ENCODE measurements at regions not wholly inside any gene's neighbourhood (a gene's known extent, or its start where the extent isn't known, plus 50 kb on each side); places are given as distances from the start of the nearest gene placed in this dataset.

- Histone ChIP-seq H3K4me1 (ENCODE audit: insufficient read depth) (no peaks in the 10 kb centered on the region), H3K36me3 (ENCODE audit: insufficient read depth) (no peaks in the 10 kb centered on the region), H3K4me3 (no peak overlapping the region), H3K27ac (ENCODE audit: low read depth) (no peak overlapping the region), H3K9me2 (ENCODE audit: insufficient read depth) (no peaks in the 10 kb centered on the region), H2AFZ (no peak overlapping the region), H3F3A (replicated peaks; ENCODE audit: low read depth) (no peaks in the 10 kb centered on the region), H3K27me3 (ENCODE audit: insufficient read depth) (0 out of 2 replicates have a peak, but pooled peaks cover 2% of the 10 kb centered on the region), H4K20me1 (replicated peaks; ENCODE audit: insufficient read depth) (no peaks in the 10 kb centered on the region), H3K4me2 (no peak overlapping the region), H3K79me2 (replicated peaks; ENCODE audit: insufficient read depth) (no peaks in the 10 kb centered on the region)
- H3K36me3 Mint-ChIP-seq (ENCODE audit: low read depth), result peaks cover 19% of the 10 kb centered on the region
- no peak for TF ChIP-seq EZH2phosphoT487 (IDR thresholded peaks at IDR 0.05; ENCODE audit: unreplicated experiment)
- no peak for TF ChIP-seq EZH2 (IDR thresholded peaks at IDR 0.05; ENCODE audit: low read depth, unreplicated experiment)
- TF ChIP-seq ZNF331 (CRISPR knock-in tag; IDR thresholded peaks at IDR 0.05; ENCODE audit: low read depth), result no peak
- TF ChIP-seq POLR2AphosphoS5 (IDR thresholded peaks at IDR 0.05; ENCODE audit: low read depth), result no peak
- TF ChIP-seq ETS1 (IDR thresholded peaks at IDR 0.05), result no peak
- no peak for TF ChIP-seq JUNB (IDR thresholded peaks at IDR 0.05; ENCODE audit: unreplicated experiment)
- TF ChIP-seq, protein P1, sequence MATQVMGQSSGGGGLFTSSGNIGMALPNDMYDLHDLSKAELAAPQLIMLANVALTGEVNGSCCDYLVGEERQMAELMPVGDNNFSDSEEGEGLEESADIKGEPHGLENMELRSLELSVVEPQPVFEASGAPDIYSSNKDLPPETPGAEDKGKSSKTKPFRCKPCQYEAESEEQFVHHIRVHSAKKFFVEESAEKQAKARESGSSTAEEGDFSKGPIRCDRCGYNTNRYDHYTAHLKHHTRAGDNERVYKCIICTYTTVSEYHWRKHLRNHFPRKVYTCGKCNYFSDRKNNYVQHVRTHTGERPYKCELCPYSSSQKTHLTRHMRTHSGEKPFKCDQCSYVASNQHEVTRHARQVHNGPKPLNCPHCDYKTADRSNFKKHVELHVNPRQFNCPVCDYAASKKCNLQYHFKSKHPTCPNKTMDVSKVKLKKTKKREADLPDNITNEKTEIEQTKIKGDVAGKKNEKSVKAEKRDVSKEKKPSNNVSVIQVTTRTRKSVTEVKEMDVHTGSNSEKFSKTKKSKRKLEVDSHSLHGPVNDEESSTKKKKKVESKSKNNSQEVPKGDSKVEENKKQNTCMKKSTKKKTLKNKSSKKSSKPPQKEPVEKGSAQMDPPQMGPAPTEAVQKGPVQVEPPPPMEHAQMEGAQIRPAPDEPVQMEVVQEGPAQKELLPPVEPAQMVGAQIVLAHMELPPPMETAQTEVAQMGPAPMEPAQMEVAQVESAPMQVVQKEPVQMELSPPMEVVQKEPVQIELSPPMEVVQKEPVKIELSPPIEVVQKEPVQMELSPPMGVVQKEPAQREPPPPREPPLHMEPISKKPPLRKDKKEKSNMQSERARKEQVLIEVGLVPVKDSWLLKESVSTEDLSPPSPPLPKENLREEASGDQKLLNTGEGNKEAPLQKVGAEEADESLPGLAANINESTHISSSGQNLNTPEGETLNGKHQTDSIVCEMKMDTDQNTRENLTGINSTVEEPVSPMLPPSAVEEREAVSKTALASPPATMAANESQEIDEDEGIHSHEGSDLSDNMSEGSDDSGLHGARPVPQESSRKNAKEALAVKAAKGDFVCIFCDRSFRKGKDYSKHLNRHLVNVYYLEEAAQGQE (IDR thresholded peaks at IDR 0.05; ENCODE audit: unreplicated experiment), result no peak
- no peak for TF ChIP-seq NANOG (IDR thresholded peaks at IDR 0.05; ENCODE audit: borderline replicate concordance)
- H3K9me3 Mint-ChIP-seq, result peaks cover 70% of the 10 kb centered on the region
- H3K27me3 Mint-ChIP-seq (ENCODE audit: insufficient read depth, low read depth, poor library complexity), result peaks cover 6% of the 10 kb centered on the region
- H3K27ac Mint-ChIP-seq, result no peak overlapping the region
- H3K4me1 Mint-ChIP-seq, result no peaks in the 10 kb centered on the region; the same call in 2 of the 3 replicates
- ATAC-seq (no peak), DNase-seq (ENCODE audit: low spot score) (no peak)
- H3K4me3 Mint-ChIP-seq, result no peak overlapping the region
Measured at GRCh38 chr12:125687820-125688219, 622.6 kb downstream of the AACS start.

DNA sequence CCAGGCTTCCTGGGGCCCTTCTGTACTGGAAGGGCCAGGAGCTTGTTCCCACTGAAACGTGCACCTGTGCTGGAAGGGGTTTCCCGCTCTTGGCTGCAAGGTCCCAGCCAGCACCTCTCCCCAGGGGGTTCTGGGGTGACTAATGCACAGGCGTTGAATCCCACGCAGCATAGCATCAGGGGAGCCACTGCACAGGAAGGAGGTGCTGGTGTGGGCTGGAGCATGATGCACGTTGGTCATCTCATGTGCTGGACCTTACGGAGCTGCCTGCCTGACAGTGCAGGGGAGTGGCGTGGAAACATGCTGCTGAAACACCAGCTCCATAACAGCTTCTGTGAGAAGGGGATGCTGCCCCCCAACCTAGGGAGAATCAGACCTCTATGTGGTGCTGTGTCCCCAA lies 623.0 kb downstream of the AACS start:
- Histone ChIP-seq H3K4me2 (no peak overlapping the region), H3K9me2 (ENCODE audit: insufficient read depth) (no peaks in the 10 kb centered on the region), H3K79me2 (replicated peaks; ENCODE audit: insufficient read depth) (no peaks in the 10 kb centered on the region), H3K4me3 (no peak overlapping the region), H3K27ac (ENCODE audit: low read depth) (no peak overlapping the region), H2AFZ (no peak overlapping the region), H4K20me1 (replicated peaks; ENCODE audit: insufficient read depth) (no peaks in the 10 kb centered on the region), H3K36me3 (ENCODE audit: insufficient read depth) (no peaks in the 10 kb centered on the region), H3K4me1 (ENCODE audit: insufficient read depth) (no peaks in the 10 kb centered on the region), H3F3A (replicated peaks; ENCODE audit: low read depth) (no peaks in the 10 kb centered on the region), H3K27me3 (ENCODE audit: insufficient read depth) (no peaks in the 10 kb centered on the region)
- no peak for TF ChIP-seq EZH2 (IDR thresholded peaks at IDR 0.05; ENCODE audit: low read depth, unreplicated experiment)
- TF ChIP-seq CREB1 (CRISPR knock-in tag; IDR thresholded peaks at IDR 0.05; ENCODE audit: low read depth), result no peak
- TF ChIP-seq, protein P2, sequence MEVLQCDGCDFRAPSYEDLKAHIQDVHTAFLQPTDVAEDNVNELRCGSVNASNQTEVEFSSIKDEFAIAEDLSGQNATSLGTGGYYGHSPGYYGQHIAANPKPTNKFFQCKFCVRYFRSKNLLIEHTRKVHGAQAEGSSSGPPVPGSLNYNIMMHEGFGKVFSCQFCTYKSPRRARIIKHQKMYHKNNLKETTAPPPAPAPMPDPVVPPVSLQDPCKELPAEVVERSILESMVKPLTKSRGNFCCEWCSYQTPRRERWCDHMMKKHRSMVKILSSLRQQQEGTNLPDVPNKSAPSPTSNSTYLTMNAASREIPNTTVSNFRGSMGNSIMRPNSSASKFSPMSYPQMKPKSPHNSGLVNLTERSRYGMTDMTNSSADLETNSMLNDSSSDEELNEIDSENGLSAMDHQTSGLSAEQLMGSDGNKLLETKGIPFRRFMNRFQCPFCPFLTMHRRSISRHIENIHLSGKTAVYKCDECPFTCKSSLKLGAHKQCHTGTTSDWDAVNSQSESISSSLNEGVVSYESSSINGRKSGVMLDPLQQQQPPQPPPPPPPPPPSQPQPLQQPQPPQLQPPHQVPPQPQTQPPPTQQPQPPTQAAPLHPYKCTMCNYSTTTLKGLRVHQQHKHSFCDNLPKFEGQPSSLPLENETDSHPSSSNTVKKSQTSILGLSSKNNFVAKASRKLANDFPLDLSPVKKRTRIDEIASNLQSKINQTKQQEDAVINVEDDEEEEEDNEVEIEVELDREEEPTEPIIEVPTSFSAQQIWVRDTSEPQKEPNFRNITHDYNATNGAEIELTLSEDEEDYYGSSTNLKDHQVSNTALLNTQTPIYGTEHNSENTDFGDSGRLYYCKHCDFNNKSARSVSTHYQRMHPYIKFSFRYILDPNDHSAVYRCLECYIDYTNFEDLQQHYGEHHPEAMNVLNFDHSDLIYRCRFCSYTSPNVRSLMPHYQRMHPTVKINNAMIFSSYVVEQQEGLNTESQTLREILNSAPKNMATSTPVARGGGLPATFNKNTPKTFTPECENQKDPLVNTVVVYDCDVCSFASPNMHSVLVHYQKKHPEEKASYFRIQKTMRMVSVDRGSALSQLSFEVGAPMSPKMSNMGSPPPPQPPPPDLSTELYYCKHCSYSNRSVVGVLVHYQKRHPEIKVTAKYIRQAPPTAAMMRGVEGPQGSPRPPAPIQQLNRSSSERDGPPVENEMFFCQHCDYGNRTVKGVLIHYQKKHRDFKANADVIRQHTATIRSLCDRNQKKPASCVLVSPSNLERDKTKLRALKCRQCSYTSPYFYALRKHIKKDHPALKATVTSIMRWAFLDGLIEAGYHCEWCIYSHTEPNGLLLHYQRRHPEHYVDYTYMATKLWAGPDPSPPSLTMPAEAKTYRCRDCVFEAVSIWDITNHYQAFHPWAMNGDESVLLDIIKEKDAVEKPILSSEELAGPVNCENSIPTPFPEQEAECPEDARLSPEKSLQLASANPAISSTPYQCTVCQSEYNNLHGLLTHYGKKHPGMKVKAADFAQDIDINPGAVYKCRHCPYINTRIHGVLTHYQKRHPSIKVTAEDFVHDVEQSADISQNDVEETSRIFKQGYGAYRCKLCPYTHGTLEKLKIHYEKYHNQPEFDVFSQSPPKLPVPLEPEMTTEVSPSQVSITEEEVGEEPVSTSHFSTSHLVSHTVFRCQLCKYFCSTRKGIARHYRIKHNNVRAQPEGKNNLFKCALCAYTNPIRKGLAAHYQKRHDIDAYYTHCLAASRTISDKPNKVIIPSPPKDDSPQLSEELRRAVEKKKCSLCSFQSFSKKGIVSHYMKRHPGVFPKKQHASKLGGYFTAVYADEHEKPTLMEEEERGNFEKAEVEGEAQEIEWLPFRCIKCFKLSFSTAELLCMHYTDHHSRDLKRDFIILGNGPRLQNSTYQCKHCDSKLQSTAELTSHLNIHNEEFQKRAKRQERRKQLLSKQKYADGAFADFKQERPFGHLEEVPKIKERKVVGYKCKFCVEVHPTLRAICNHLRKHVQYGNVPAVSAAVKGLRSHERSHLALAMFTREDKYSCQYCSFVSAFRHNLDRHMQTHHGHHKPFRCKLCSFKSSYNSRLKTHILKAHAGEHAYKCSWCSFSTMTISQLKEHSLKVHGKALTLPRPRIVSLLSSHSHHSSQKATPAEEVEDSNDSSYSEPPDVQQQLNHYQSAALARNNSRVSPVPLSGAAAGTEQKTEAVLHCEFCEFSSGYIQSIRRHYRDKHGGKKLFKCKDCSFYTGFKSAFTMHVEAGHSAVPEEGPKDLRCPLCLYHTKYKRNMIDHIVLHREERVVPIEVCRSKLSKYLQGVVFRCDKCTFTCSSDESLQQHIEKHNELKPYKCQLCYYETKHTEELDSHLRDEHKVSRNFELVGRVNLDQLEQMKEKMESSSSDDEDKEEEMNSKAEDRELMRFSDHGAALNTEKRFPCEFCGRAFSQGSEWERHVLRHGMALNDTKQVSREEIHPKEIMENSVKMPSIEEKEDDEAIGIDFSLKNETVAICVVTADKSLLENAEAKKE (CRISPR knock-in tag; IDR thresholded peaks at IDR 0.05), result no peak
- no peak for TF ChIP-seq ZNF114 (CRISPR knock-in tag; IDR thresholded peaks at IDR 0.05)
- ATAC-seq (no peak), DNase-seq (ENCODE audit: low spot score) (no peak)
- Mint-ChIP-seq H3K27ac (no peak overlapping the region), H3K9me3 (peaks cover 74% of the 10 kb centered on the region), H3K4me3 (no peak overlapping the region), H3K4me1 (no peaks in the 10 kb centered on the region; the same call in 2 of the 3 replicates), H3K36me3 (ENCODE audit: low read depth) (peaks cover 19% of the 10 kb centered on the region), H3K27me3 (ENCODE audit: insufficient read depth, low read depth, poor library complexity) (peaks cover 6% of the 10 kb centered on the region)
